IMR-90 (cell line): ENCODE measurements at regions not wholly inside any gene's neighbourhood (a gene's known extent, or its start where the extent isn't known, plus 50 kb on each side); places are given as distances from the start of the nearest gene placed in this dataset.

Experiments
- ATAC-seq: fragments of 200-7000 bp; cut with Tn5 transposase; 2 replicates; pipeline ENCODE4 v1.9.1; 2020; ENCODE audit warnings: low read depth, mild to moderate bottlenecking, moderate library complexity
- BruUV-seq: library from RNA; stranded (reverse); fragments of 400-500 nt; replicated peaks from 2 replicates; lab custom pipeline; 2021; lab: Mats Ljungman, UMichigan
- CTCF ChIA-PET: fragments of 300-600 bp; formaldehyde crosslinking; extraction: SDS; loops from one replicate; lab custom pipeline; 2021; ENCODE audit warnings: antibody characterized with exemption; lab: Yijun Ruan, JAX
- POLR2A ChIA-PET: fragments of 300-600 bp; sonication (Branson Sonifier 250); formaldehyde crosslinking; loops from one replicate; lab custom pipeline; 2022; ENCODE audit warnings: antibody characterized with exemption; ENCODE audit not compliant: unreplicated experiment; lab: Charles Lee
- DNase-seq: peaks from one replicate; pipeline ENCODE4 v3.0.0; 2013
- H2AFZ ChIP-seq: replicated peaks from 2 replicates; pipeline ENCODE3; 2013; ENCODE audit warnings: low read length, mild to moderate bottlenecking; ENCODE audit not compliant: poor library complexity
- H2AK5ac ChIP-seq: 2 replicates; pipeline ENCODE4 v1.6.1; 2013; ENCODE audit warnings: low read depth, low read length, inconsistent platforms
- H2AK9ac ChIP-seq: replicated peaks from 2 replicates; pipeline ENCODE3; 2013; ENCODE audit warnings: mild to moderate bottlenecking, low read depth, low read length, moderate library complexity; ENCODE audit not compliant: poor library complexity
- H2BK120ac ChIP-seq: 2 replicates; pipeline ENCODE4 v1.6.1; 2013; ENCODE audit warnings: low read depth, low read length, inconsistent platforms
- H2BK15ac ChIP-seq: 3 replicates; pipeline ENCODE4 v1.6.1; 2013; ENCODE audit warnings: low read depth, low read length, inconsistent platforms
- H2BK20ac ChIP-seq: 2 replicates; pipeline ENCODE4 v1.6.1; 2013; ENCODE audit warnings: low read depth, mild to moderate bottlenecking, inconsistent platforms, low read length, moderate library complexity
- H2BK5ac ChIP-seq: 2 replicates; pipeline ENCODE4 v1.6.1; 2013; ENCODE audit warnings: mild to moderate bottlenecking, low read depth, low read length, inconsistent platforms; ENCODE audit not compliant: poor library complexity, severe bottlenecking
- H3K14ac ChIP-seq: replicated peaks from 2 replicates; pipeline ENCODE4 v1.6.1; 2013; ENCODE audit warnings: low read depth, low read length, inconsistent platforms
- H3K18ac ChIP-seq: 2 replicates; pipeline ENCODE4 v1.6.1; 2013; ENCODE audit warnings: low read depth, low read length, control low read depth
- H3K23ac ChIP-seq: 2 replicates; pipeline ENCODE4 v1.6.1; 2013; ENCODE audit warnings: low read depth, low read length, inconsistent platforms
- H3K27ac ChIP-seq: 2 replicates; pipeline ENCODE4 v1.5.1; 2013; ENCODE audit warnings: mild to moderate bottlenecking, control low read depth, low read length; ENCODE audit not compliant: insufficient read depth
- H3K27me3 ChIP-seq: 2 replicates; pipeline ENCODE4 v1.6.1; 2013; ENCODE audit warnings: low read length; ENCODE audit not compliant: control insufficient read depth, insufficient read depth
- H3K36me3 ChIP-seq: 2 replicates; pipeline ENCODE4 v1.6.1; 2013; ENCODE audit warnings: low read length, mixed read lengths; ENCODE audit not compliant: control insufficient read depth, insufficient read depth
- H3K4ac ChIP-seq: 2 replicates; pipeline ENCODE4 v1.6.1; 2013; ENCODE audit warnings: low read depth, low read length, inconsistent platforms
- H3K4me1 ChIP-seq: 2 replicates; pipeline ENCODE4 v1.6.1; 2013; ENCODE audit warnings: low read length, mixed read lengths; ENCODE audit not compliant: control insufficient read depth, insufficient read depth
- H3K4me2 ChIP-seq: 2 replicates; pipeline ENCODE4 v1.6.1; 2013; ENCODE audit warnings: low read depth, mild to moderate bottlenecking, control low read depth, low read length, moderate library complexity
- H3K4me3 ChIP-seq: 2 replicates; pipeline ENCODE4 v1.5.1; 2013; ENCODE audit warnings: low read depth, mild to moderate bottlenecking, control low read depth, low read length, moderate library complexity; ENCODE audit not compliant: insufficient read depth
- H3K56ac ChIP-seq: 2 replicates; pipeline ENCODE4 v1.6.1; 2013; ENCODE audit warnings: low read length, inconsistent platforms; ENCODE audit not compliant: insufficient read depth; ENCODE audit errors: extremely low read depth
- H3K79me1 ChIP-seq, 2 experiments: 2 replicates each; pipeline ENCODE4 v1.6.1; 2013; ENCODE audit warnings: low read length in 2 of 2, inconsistent platforms in 1 of 2, low read depth in 1 of 2
- H3K9ac ChIP-seq: 2 replicates; pipeline ENCODE4 v1.6.1; 2013; ENCODE audit warnings: low read depth, low read length, control low read depth
- H3K9me1 ChIP-seq: 2 replicates; pipeline ENCODE4 v1.6.1; 2013; ENCODE audit warnings: low read length, inconsistent platforms; ENCODE audit not compliant: insufficient read depth
- H3K9me3 ChIP-seq: 2 replicates; pipeline ENCODE4 v1.6.1; 2013; ENCODE audit warnings: low read length; ENCODE audit not compliant: control insufficient read depth, insufficient read depth
- H4K20me1 ChIP-seq: 2 replicates; pipeline ENCODE4 v1.6.1; 2013; ENCODE audit warnings: low read length, inconsistent platforms; ENCODE audit not compliant: insufficient read depth
- H4K5ac ChIP-seq: 2 replicates; pipeline ENCODE4 v1.6.1; 2013; ENCODE audit warnings: mild to moderate bottlenecking, low read depth, low read length, control low read depth
- H4K8ac ChIP-seq, 2 experiments: 2 replicates each; pipeline ENCODE4 v1.6.1; 2013; ENCODE audit warnings: low read depth in 2 of 2, low read length in 2 of 2, control low read depth in 1 of 2, inconsistent platforms in 1 of 2
- H4K91ac ChIP-seq: 2 replicates; pipeline ENCODE4 v1.6.1; 2013; ENCODE audit warnings: low read depth, low read length, inconsistent platforms; ENCODE audit not compliant: insufficient read depth
- BHLHE40 ChIP-seq: fragments of 150-350 bp; IDR thresholded peaks from 2 replicates; pipeline ENCODE4 v1.6.1; 2016; ENCODE audit warnings: mild to moderate bottlenecking, low read depth, low read length
- CEBPB ChIP-seq: IDR thresholded peaks from 2 replicates; pipeline ENCODE4 v1.6.1; 2012; ENCODE audit warnings: low read depth, low read length, improper control_type of control experiment
- CHD1 ChIP-seq: IDR thresholded peaks from 2 replicates; pipeline ENCODE4 v1.6.1; 2012; ENCODE audit warnings: low read depth, low read length, improper control_type of control experiment
- CTCF ChIP-seq: conservative IDR thresholded peaks from 2 replicates; pipeline ENCODE4 v1.5.1; 2012; ENCODE audit warnings: mild to moderate bottlenecking, low read depth, low read length, improper control_type of control experiment
- ELK1 ChIP-seq: fragments of 150-350 bp; IDR thresholded peaks from 2 replicates; pipeline ENCODE4 v1.6.1; 2016; ENCODE audit warnings: low read depth, mild to moderate bottlenecking, low read length, moderate library complexity, borderline replicate concordance
- FOS ChIP-seq: fragments of 150-350 bp; IDR thresholded peaks from 2 replicates; pipeline ENCODE4 v1.6.1; 2016; ENCODE audit warnings: low read depth, low read length
- MXI1 ChIP-seq: IDR thresholded peaks from 2 replicates; pipeline ENCODE4 v1.6.1; 2012; ENCODE audit warnings: low read depth, mild to moderate bottlenecking, low read length, moderate library complexity, borderline replicate concordance
- RAD21 ChIP-seq: IDR thresholded peaks from 2 replicates; pipeline ENCODE4 v1.6.1; 2012; ENCODE audit warnings: low read length, improper control_type of control experiment
- RCOR1 ChIP-seq: IDR thresholded peaks from 2 replicates; pipeline ENCODE4 v1.6.1; 2012; ENCODE audit warnings: mild to moderate bottlenecking, low read length, improper control_type of control experiment; ENCODE audit not compliant: insufficient replicate concordance
- WGBS, 2 experiments: methylation state at CpG; one replicate each; pipeline versions ENCODE4 v1.1.5 to v1.1.7; 2013; ENCODE audit warnings: missing lambda C conversion rate in 2 of 2; ENCODE audit not compliant: insufficient read length in 1 of 2; ENCODE audit errors: extremely low coverage in 2 of 2; 5-methylcytosine and 5-hydroxymethylcytosine counted together
- dilution Hi-C: fragments of 300-500 bp; cut with HindIII; formaldehyde crosslinking; loops from one replicate; pipeline ENCODE4 v1.14.3; 2018; ENCODE audit warnings: low sequenced_read_pairs; ENCODE audit not compliant: unreplicated experiment
- in situ Hi-C: fragments of 300-500 bp; cut with MboI; formaldehyde crosslinking; loops from 3 replicates; pipeline ENCODE4 v1.14.3; 2019; ENCODE audit warnings: low sequenced_read_pairs, inconsistent platforms, mixed read lengths
- intact Hi-C: fragments of 100-400 bp; cut with micrococcal nuclease; formaldehyde crosslinking; loops from 2 replicates; pipeline ENCODE4 v1.10.0; 2022

- Histone ChIP-seq H3K4me1 (no peaks in the 10 kb centered on the region), H3K18ac (no peak overlapping the region)
- CTCF ChIA-PET: no interaction called here
These were observed 192.1 kb upstream of the CXCR4 start for GRCh38 chr2:136310005-136310495.

More at GRCh38 chr2:136310005-136310495, 192.1 kb upstream of the CXCR4 start:
- Histone ChIP-seq H3K4me3 (no peak overlapping the region), H3K27me3 (no peaks in the 10 kb centered on the region), H3K36me3 (no peaks in the 10 kb centered on the region), H3K23ac (no peak overlapping the region), H2BK20ac (no peak overlapping the region), H3K27ac (no peak overlapping the region), H2AFZ (no peak overlapping the region), H4K8ac (no peak overlapping the region), H4K5ac (no peak overlapping the region), H3K9ac (no peak overlapping the region), H3K9me1 (no peaks in the 10 kb centered on the region), H3K79me1 (no peaks in the 10 kb centered on the region), H2BK15ac (no peak overlapping the region), H3K4ac (no peak overlapping the region), H2AK9ac (no peak overlapping the region), H2BK5ac (no peak overlapping the region), H4K91ac (no peak overlapping the region), H3K14ac (no peak overlapping the region), H2AK5ac (no peak overlapping the region), H3K4me2 (no peak overlapping the region), H2BK120ac (no peak overlapping the region), H3K56ac (no peak overlapping the region), H4K20me1 (no peaks in the 10 kb centered on the region), H3K9me3 (no peaks in the 10 kb centered on the region)
- in situ Hi-C loops (no loop called here), intact Hi-C loops (no loop called here), dilution Hi-C loops (no loop called here)
- ATAC-seq: no peak
- no CpG with 5 or more reads among the region's 10 CpGs for whole genome bisulfite sequencing, 2 experiments
- POLR2A ChIA-PET: no interaction called here
- no peak for DNase-seq
- no TSS peak for BruUV-seq
- TF ChIP-seq RAD21 (no peak), FOS (no peak), CTCF (no peak), CHD1 (no peak), ELK1 (no peak), BHLHE40 (no peak), CEBPB (no peak), MXI1 (no peak), RCOR1 (no peak)
